ENCODE measurements at regions not wholly inside any gene's neighbourhood (a gene's known extent, or its start where the extent isn't known, plus 50 kb on each side); places are given as distances from the start of the nearest gene placed in this dataset.
"Not testable (repeated sequence)": the region's sequence is repeated elsewhere in the genome, so short reads cannot be mapped to it uniquely, and the experiment has no call there.

DNA sequence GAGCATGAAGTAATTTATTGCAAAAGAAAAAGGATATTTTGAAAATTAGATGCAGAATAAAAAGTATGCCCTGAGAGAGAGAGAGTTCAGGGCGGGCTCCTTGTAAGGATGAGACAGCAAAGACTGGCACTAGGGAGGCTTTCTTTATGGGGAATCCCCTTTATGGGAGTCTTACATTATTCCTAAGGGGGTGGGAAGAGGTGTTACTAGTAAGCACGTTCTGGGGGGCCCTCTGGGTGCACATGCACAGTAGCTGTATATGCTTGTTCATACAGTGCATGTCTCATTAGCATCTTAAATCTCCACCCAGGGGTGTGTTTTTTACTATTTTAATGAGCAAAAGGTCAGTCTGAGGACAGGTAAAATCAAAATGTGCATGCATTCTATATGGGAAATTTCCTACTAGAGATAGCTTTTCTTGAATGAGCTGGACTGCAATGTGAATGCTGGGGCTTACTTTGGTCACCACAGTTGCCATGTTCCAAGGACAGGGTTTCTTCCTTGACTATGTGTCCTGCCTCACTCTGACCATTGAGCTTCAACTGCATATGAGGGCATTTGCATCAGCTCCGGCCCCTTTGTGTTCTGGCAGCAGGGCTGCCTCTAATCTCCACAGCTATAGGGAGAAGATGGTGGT is 614.1 kb downstream of the NUF2 start:
- no peak for DNase-seq (ENCODE audit: low read depth in 4 of 4, low spot score in 3 of 4)

DNA sequence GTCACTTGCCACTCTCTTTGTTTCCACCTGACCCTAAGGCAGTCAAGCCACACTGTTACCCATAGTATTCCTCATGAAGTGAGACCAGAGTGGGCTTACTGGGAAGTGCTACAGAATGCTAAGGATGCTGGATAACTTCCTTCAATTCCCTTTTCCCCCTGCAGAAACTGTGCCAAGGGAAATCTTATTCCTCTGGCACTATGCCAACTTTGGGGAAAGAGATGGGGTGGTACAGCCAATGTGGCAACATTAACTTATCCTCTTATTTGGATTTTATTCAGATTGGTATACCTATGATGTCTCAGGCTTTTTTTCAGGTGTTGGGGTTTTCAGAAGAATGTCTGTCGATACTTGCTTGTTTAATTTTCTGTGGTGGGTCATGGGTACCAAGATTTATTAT is 599.4 kb upstream of the PBX1 start:
- no peak for DNase-seq (ENCODE audit: low read depth in 4 of 4, low spot score in 3 of 4)

DNA sequence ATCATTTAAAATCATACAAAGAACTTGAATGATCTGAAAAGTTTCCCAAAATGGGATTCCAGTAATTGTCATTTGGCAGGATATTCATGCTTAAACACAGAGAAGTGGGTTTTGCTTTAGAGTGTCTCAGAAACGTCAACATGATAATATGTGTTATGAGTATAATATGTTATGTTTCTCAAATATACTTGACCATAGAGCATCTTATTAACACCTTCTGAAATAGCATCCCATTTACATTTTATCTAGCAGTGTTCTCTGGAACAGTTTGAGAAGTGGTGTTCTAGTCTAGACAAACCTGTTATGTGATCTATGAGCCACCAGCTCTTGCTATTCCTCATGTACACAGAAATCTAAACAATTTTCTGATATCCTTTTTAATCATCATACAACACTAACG is 588.8 kb upstream of the PBX1 start:
- no peak for DNase-seq (ENCODE audit: low read depth in 4 of 4, low spot score in 3 of 4)

DNA sequence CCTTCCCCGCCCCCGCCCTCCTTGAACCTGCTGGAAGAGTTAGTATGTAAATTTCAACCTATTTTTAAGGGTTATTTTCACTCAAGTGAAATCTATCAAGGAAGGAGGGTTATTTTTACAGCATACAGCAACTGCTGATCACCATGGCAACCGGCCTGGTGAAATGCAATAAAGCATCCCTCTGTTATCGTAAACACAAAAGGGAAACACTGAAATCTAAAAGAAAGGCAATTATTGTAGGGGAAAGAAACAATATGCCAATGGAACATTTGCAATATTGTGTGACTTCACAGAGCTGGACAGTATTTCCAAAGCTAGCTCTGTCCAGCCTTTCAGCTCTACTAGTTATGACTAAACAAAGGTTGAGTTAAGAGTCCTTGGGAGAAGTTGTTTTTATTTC is 588.3 kb upstream of the PBX1 start:
- peak in 2 of 4 donors; percentile 1 to 7 for DNase-seq (ENCODE audit: low read depth in 4 of 4, low spot score in 3 of 4)

DNA sequence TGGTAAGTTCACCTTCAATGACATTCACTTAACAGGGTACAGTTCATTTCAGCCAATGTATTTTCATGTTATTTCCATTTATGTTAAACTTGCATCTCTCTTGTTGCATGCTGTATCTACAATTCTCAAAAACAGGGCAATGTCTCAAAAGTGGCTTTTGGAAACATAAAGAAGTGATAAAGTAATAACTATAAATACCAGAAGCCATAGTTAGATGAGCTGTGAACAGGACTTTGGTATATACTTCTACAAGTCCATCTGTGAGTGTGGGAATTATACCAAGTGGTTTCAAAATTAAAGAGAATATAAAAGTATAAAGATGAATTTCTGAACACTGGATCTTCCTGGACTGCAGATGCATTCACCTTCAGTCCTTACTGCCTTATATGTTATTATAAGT is 585.4 kb upstream of the PBX1 start:
- no peak for DNase-seq (ENCODE audit: low read depth in 4 of 4, low spot score in 3 of 4)

DNA sequence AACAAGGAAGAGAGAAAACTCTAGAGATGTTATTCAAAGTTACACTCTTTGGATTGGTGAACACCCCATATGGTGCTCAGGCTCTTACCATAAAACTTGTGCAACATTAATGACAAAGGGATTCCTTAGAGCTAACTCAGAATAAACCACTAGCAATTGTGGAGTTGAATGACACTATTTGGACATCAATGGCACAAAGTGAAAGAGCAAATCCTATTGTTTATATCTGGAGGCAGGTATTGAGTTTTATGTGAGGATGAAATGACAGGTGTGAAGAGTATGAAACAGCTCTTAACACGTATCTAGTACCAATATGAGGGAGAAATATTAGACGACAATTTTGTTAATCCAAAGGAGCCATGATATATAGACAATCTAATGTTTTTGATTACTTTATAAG is 584.9 kb upstream of the PBX1 start:
- DNase-seq (ENCODE audit: low read depth in 4 of 4, low spot score in 3 of 4) = no peak

DNA sequence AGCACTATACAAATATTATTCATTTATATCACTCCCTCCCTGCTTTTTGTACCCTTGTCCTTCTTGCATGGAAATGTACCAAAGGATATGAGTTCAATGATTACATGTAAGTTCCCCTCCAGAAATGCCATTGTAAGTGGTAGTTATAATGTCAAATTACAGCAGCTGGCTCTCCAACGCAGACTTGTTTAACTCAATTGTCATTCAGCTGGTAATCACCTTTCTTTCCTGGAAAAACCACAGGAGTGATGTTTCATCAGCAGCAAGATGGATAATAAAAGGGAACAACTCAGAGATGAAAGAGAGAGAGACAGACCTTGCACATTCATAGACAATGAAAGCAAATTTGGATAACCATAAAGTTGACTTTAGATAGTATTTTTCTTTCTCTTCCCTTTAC is 578.6 kb upstream of the PBX1 start:
- no peak for DNase-seq (ENCODE audit: low read depth in 4 of 4, low spot score in 3 of 4)

DNA sequence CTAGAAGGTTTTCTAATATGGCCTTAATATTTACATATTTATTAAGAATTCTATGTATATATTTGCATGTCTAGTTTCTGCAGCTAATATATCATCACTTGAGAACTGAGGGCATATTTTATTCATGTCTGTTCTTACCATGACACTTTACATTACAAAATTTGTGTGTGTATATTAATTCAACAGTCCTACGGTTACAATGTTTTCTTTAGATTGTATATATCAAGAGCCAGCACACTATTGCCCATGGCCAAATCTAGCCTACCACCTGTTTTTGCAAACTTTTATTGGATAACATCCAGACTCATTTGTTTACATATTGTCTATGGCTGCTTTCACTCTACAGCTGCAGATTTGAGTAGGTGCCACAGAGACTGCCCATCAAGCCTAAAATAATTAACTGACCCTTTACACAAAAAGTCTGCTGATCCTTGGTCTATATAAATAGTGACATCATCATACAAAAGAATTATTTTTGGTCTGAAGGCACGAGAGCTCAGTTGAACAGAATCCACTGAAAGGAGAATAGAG is 577.4 kb upstream of the PBX1 start:
- no peak for DNase-seq (ENCODE audit: low read depth in 4 of 4, low spot score in 3 of 4)

DNA sequence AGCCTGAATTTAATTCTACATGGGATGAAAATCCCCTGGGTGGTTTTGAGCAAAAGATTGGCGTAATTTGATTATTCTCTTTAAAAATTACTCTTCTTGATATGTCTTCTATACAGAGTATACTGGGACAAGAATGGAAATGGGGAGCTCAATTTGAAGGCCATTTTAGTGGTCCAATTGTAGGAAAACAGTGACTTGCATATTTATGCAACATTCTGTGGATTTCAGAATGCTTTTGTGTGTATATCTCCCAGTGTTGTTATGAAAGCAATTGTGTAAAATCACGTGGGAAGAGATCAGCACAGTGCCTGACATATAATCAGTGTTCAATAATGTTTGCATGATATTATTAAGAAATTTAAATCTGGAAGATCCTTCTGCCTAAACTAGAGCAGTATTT is 575.9 kb upstream of the PBX1 start:
- DNase-seq (ENCODE audit: low read depth in 4 of 4, low spot score in 3 of 4) = no peak

DNA sequence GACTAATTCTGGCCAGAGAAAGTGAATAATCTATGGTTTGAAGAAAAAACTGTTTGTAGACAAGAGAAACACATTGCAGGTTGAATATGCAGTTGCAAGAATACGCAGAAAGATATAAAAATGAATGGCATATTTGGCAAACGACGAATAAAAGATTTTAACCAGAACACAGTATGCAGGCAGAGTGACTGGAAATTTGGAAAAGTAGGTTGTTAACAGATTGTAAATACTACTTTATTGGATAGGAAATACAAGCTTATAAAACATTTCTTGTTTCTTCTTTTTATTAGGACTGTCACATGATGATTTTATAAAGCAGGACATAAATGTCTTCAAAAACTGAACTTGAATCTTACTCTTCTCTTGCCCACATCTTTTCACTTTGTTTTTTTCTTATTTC is 573.3 kb upstream of the PBX1 start:
- no peak for DNase-seq (ENCODE audit: low read depth in 4 of 4, low spot score in 3 of 4)

DNA sequence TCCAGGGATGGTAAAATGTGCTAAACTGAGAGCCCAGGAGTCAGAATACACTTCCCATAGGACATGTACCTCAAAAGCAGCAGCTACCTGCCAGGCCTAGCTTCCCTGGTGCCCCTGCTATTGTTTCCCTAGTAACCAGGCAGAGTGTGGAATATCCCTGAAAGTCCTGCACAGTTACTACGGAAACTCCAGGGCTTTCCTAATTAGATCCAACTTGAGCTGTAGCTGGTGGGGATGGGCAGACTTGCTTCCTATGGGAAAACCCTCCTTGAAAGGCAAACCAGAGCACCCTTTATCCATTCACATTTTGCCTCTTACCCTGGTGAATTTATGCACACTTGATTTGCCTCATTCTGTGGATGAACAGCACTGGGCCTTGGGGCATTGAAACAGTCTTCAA is 559.9 kb upstream of the PBX1 start:
- DNase-seq (ENCODE audit: low read depth in 4 of 4, low spot score in 3 of 4) = no peak

DNA sequence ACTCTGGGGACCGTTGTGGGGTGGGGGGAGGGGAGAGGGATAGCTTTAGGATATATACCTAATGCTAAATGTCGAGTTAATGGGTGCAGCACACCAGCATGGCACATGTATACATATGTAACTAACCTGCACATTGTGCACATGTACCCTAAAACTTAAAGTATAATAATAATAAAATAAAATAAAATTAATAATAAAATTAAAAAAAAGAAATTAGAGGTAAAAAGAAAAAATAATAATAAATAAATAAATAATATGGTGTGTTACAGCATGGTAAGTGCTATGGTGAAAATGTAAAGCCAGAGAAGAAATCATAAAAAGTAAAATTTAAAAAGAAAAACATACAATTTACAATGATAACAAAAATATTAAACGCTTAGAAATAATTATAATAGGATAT is 552.8 kb upstream of the PBX1 start:
- not testable (repeated sequence) for DNase-seq (ENCODE audit: low read depth in 4 of 4, low spot score in 3 of 4)

DNA sequence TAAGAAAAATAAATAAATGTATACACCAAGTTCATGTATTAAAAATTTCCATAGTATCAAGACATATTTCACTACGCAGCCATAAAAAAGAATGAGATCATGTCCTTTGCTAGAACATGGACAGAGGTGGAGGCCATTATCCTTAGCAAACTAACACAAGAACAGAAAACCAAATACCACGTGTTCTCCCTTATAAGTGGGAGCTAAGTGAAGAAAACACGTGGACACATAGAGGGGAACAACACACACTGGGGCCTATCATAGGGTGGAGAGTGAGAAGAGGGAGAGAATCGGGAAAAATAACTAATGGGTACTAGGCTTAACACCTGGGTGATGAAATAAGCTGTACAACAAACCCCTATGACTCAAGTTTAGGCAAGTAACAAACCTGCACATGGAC is 552.4 kb upstream of the PBX1 start:
- DNase-seq (ENCODE audit: low read depth in 4 of 4, low spot score in 3 of 4) = no peak

DNA sequence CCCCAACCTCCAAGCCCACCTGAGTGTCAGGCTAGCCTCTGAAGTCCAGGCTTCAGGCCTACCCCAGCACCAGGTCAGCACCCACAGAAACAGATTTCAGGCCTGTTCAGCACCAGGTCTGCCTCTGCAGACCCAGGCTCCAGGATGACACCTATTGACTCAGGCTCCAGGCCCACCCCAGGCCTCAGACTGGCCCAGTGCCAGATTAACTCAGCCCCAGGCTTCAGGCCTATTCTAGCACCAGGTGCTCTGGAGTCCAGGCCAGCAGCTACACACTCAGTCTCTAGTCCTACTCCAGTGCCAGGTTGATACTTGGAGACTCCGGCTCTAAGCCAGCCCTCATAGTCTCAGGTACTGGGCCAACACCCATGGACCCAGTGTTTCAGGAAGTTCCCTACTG is 541.7 kb upstream of the PBX1 start:
- no peak for DNase-seq (ENCODE audit: low read depth in 4 of 4, low spot score in 3 of 4)

DNA sequence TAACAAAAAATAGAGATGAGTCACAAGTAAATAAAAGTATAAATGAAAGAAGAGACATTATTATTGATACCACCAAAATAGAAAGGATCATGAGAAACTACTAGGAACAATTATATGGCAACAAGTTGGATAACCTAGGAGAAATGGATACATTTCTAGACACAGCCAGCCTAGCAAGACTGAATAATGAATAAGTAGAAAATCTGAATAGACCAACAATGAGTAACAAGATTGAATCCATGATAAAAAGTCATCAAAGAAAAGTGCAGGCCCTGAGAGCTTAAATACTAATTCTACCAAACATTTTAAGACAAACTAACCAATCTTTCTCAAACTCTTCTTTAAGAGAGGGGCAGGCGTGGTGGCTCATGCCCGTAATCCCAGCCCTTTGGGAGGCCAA is 538.6 kb upstream of the PBX1 start:
- no peak for DNase-seq (ENCODE audit: low read depth in 4 of 4, low spot score in 3 of 4)

DNA sequence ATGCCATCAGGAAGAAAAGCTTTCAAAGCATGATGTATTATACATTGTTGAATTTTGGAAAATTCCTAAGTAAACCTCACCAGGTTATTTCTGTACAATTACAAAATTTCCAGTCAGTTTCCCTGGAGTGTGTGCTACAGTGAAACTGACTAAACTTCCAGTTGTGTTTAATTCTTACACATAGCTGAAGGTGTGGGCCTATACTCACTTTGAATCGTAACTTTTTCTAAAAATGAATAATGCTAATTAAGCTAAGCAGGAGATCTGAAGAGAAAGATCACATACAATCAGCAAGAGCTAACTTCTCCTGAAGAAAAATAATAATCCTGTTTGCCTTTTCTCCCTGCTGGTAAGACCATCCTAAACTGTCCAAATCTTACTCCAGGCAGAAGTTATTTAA is 537.2 kb upstream of the PBX1 start:
- DNase-seq (ENCODE audit: low read depth in 4 of 4, low spot score in 3 of 4) = no peak

DNA sequence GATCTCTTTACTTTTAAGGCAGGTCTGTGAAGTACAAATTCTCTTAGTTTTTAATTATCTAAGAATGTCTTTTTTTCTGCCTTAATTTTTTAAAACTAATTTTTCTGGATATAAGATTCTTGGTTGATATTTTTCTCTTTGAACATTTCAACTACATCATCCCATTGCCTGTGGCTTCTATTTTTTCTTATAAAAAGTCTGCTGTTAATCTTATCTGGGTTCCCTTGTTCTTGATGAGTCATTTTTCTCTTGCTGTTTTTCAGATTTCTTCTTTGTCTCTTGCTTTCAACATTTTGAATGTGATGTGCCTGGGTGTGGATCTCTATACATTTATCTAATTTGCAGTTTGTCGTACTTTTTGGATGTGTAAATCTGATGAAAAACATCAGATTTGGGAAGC is 525.2 kb upstream of the PBX1 start:
- no peak for DNase-seq (ENCODE audit: low read depth in 4 of 4, low spot score in 3 of 4)

DNA sequence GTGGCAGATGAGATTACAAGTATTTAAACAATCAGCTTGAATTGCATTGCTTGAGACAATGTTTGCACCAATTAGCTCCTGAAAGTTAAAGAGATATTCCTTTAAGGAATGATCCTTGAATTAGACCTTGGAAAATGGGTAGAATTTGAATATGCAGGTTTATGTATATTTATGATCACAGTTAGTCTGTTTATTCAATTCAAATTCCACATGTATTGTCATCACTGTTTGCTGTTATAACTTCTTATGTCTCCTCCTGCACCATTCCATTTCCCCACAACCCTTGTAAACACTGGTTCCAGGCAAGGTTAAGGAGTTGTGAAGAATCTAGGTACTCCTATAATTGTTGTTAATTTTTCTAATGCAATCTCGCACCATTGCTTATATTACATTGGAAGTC is 518.2 kb upstream of the PBX1 start:
- no peak for DNase-seq (ENCODE audit: low read depth in 4 of 4, low spot score in 3 of 4)

DNA sequence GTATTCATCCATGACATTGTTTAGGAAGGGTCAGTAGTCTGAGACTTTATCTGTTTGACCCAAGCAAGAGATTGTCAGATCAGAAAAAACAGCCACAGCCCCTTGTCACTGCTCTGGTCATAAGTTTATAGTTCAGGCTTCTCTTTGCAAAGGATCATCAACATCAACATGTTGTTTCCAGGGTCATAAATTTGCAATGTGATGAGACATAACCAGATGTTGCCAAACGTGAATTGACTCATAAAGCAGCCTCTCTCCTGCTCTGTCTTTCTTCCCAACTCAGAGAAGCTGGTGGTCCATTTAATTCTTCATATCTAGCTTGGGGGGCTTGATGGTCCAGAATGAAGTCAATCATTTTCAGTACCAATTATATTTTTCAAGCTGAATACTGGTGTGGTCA is 507.2 kb upstream of the PBX1 start:
- DNase-seq (ENCODE audit: low read depth in 4 of 4, low spot score in 3 of 4) = no peak

DNA sequence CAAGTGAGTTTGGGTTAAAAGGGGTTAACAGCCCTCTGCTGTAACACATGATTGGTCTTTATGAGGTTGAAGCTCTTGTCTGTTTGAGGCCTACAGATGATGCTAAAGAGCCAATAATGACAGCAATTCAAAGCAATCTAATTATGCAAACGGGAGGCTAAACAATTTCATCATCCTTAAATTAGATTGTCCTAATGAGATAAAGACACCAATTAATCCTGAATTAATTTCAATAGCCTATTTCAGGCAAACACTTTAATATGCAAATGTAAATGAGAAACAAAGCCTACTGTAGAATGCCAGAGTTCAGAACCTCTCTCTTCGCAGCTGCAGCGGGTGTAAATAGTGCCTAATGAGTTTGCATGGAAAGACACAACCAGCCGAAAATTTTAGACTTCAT is 504.7 kb upstream of the PBX1 start:
- DNase-seq (ENCODE audit: low read depth in 4 of 4, low spot score in 3 of 4) = no peak

DNA sequence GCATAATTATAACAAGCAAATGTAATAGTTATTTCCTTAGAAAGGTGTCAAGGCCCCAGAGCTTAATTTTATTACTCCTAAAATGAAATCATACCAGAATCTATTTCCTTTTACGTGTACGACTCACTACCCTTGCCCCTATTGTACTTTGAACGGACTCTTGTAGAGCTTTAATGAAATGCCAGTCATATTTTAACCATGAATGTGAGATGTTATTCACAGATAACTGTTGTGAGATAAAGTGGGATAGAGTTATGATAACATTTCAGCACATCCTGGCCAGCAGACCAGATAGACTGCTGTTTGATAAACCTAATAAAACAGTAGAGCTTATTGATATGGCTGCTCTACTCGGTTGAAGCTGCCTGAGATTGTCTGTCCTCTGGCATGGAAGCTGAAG is 500.8 kb upstream of the PBX1 start:
- DNase-seq (ENCODE audit: low read depth in 4 of 4, low spot score in 3 of 4) = no peak

DNA sequence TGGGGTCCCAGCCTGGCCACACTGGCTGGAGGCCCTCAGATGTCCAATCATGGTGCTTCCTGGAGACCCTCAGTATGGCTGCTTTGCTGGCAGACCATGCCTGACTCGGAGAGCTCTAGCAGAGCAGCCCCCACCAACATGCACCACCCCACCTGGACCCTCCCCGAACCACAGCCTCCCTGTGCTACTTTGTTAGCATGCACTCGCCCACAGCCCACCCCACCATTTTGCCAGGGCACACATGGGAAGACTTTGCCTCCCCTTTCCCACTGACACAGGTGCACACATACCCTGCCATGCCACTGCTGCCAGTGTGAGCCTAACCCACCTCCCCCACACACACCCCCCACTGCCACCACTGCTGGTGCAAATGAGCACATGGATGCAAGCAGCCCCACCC is 497.5 kb upstream of the PBX1 start:
- DNase-seq (ENCODE audit: low read depth in 4 of 4, low spot score in 3 of 4) = no peak

DNA sequence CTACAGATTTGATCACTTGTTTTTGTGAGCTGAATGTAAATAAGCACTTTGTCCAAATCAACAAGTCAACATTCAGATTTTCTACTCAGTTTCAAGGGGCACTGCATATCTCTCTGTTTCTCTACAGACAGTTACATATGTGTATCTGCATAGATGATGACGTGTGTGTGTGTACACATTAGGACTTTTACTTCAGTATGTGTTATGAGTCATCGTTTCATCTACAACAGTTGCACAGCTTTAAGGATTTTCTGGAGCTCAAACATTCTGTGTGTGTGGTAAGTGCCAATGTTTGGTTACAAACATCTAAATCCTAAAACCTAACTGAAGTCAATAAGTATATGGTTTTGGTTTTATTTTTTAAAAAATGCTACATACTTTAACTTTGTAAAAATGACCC is 494.5 kb upstream of the PBX1 start:
- DNase-seq (ENCODE audit: low read depth in 4 of 4, low spot score in 3 of 4) = no peak
